OCI-LY3 (cell line): ENCODE measurements at regions not wholly inside any gene's neighbourhood (a gene's known extent, or its start where the extent isn't known, plus 50 kb on each side); places are given as distances from the start of the nearest gene placed in this dataset.
"Not testable (repeated sequence)": the region's sequence is repeated elsewhere in the genome, so short reads cannot be mapped to it uniquely, and the experiment has no call there.

ENCODE experiments used
- CTCF ChIP-seq: fragments of 200-600, 300-600 bp; sonication (generic); IDR thresholded peaks from 2 replicates; pipeline ENCODE4 v1.5.1; 2014; ENCODE audit warnings: antibody characterized with exemption, low read length, low read depth
- EZH2phosphoT487 ChIP-seq: fragments of 200-600 bp; shearing (Covaris generic); IDR thresholded peaks from 2 replicates; pipeline ENCODE4 v1.6.1; 2018; ENCODE audit warnings: antibody characterized with exemption, mixed run types, low read depth

- not testable (repeated sequence) for TF ChIP-seq CTCF, EZH2phosphoT487
Observed at GRCh38 chr21:5138687-5139086, 5382.7 kb upstream of the TPTE start.
